ENCODE measurements at regions not wholly inside any gene's neighbourhood (a gene's known extent, or its start where the extent isn't known, plus 50 kb on each side); places are given as distances from the start of the nearest gene placed in this dataset.

DNA sequence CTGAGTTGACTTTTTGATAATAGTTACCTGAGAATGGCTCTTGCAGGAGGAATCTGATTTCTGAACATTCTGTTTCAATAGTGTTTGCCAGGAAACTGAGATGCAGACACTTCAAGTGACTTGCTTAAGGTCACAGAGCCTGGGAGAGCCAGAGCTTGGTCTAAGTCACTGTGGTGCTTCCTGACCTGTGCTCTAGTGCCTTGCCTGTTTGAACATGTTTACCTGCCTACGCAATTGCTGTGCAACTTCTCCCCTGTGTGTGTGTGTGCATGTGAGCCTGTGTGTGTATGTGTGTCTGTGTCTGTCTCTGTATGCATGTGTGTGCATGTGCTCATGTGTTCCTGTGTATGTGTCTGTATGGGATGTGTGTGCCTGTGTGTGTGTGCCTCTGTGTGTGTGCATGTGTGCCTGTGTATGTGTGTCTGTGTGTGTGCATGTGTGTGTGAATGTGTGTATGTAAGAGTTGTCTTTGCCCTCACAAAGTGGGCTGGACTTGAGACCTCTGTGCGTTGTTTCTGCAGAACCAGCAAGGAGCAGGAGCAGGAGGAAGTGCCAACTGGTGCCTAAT lies 185.8 kb downstream of the GADD45G start:
- no peak overlapping the region for H3K4me3 ChIP-seq (ENCODE audit: low read length)
- H3K4me1 ChIP-seq (ENCODE audit: control insufficient read depth, insufficient read depth, low read length) = no peaks in the 10 kb centered on the region
- H3K36me3 ChIP-seq (ENCODE audit: control insufficient read depth, insufficient read depth, low read length) = no peaks in the 10 kb centered on the region
- no peak overlapping the region for H3K9ac ChIP-seq (ENCODE audit: low read length)
- H3K27ac ChIP-seq (ENCODE audit: low read depth, low read length) = no peak overlapping the region
- H3K27me3 ChIP-seq (ENCODE audit: control insufficient read depth, insufficient read depth, low read length) = no peaks in the 10 kb centered on the region

GRCh38 chr9:89791754-89792153 lies 186.9 kb downstream of the GADD45G start:
- Histone ChIP-seq H3K27me3 (ENCODE audit: control insufficient read depth, insufficient read depth, low read length) (no peaks in the 10 kb centered on the region), H3K36me3 (ENCODE audit: control insufficient read depth, insufficient read depth, low read length) (no peaks in the 10 kb centered on the region), H3K27ac (ENCODE audit: low read depth, low read length) (no peak overlapping the region), H3K4me1 (ENCODE audit: control insufficient read depth, insufficient read depth, low read length) (no peaks in the 10 kb centered on the region), H3K9ac (ENCODE audit: low read length) (no peak overlapping the region), H3K4me3 (ENCODE audit: low read length) (no peak overlapping the region)

DNA sequence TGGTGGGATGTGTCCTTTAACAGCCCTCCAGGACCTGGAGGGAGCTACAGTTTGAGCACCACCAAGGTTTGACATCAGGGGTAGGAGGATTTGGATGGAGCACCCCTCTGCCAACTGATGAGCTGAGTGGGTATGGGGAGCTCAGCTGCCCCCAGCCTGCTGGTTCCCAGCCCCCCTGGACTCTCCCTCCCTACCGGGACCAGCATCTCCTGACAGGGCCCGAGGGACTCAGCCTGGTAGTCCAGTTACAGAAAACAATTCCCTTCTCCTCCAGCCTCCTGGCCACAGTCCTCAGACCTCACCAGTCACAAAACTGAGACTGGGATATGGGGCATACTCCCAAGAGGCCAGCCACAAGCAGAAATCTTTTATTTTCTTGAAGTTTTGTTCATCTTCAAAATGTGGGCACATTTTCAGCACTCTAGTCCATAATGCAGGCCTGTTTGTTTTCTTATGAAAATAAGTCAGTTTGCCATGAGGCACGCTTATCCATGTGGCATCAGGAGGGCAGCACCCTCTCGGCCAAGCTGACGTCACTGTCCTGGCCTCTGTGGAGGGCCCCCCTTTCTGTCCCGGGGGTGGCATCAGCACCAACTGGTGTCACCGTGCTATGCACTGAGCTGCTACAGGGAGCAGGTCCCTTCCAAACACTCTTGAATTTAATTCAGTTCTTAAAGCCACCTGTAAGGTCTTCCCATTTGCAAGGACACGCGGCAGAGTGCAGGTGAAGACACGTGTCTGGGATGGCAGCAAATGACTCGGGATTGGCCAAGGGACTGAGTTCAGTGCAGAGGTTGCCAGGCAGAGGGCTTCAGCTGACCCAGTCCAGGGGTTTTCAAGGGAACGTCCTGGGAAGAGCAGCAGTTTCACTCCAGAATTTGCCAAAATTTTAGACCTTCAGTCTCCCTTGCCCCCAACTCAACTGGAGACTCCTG lies 187.6 kb downstream of the GADD45G start:
- Histone ChIP-seq H3K4me1 (ENCODE audit: control insufficient read depth, insufficient read depth, low read length) (no peaks in the 10 kb centered on the region), H3K4me3 (ENCODE audit: low read length) (no peak overlapping the region), H3K27ac (ENCODE audit: low read depth, low read length) (no peak overlapping the region), H3K27me3 (ENCODE audit: control insufficient read depth, insufficient read depth, low read length) (no peaks in the 10 kb centered on the region), H3K36me3 (ENCODE audit: control insufficient read depth, insufficient read depth, low read length) (no peaks in the 10 kb centered on the region), H3K9ac (ENCODE audit: low read length) (no peak overlapping the region)

DNA sequence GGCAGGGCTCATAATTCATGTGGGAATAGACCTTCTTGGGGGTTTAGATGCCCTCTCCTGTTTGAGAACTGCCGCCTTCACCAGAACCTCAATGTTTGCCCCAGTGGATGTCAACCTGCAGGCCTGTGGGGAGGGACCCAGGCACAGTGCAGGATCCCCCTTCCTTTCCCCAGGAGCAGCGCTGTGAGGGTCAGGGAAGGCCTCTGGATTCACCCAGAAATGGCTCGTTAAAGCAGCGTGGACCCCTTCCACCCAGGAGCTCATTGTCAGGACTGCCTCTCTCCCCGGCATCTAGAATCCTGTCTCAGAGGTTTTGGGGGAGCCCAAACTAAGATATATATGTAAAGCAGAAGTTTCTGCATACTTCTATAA lies 188.3 kb downstream of the GADD45G start:
- Histone ChIP-seq H3K4me3 (ENCODE audit: low read length) (no peak overlapping the region), H3K36me3 (ENCODE audit: control insufficient read depth, insufficient read depth, low read length) (no peaks in the 10 kb centered on the region), H3K27me3 (ENCODE audit: control insufficient read depth, insufficient read depth, low read length) (no peaks in the 10 kb centered on the region), H3K4me1 (ENCODE audit: control insufficient read depth, insufficient read depth, low read length) (no peaks in the 10 kb centered on the region), H3K9ac (ENCODE audit: low read length) (no peak overlapping the region), H3K27ac (ENCODE audit: low read depth, low read length) (no peak overlapping the region)

- Histone ChIP-seq H3K9ac (ENCODE audit: low read length) (no peak overlapping the region), H3K27me3 (ENCODE audit: control insufficient read depth, insufficient read depth, low read length) (no peaks in the 10 kb centered on the region), H3K4me1 (ENCODE audit: control insufficient read depth, insufficient read depth, low read length) (no peaks in the 10 kb centered on the region), H3K4me3 (ENCODE audit: low read length) (no peak overlapping the region), H3K36me3 (ENCODE audit: control insufficient read depth, insufficient read depth, low read length) (no peaks in the 10 kb centered on the region), H3K27ac (ENCODE audit: low read depth, low read length) (no peak overlapping the region)
Measured at GRCh38 chr9:89793551-89793950, 188.7 kb downstream of the GADD45G start.

- Histone ChIP-seq H3K4me1 (ENCODE audit: control insufficient read depth, insufficient read depth, low read length) (no peaks in the 10 kb centered on the region), H3K9ac (ENCODE audit: low read length) (no peak overlapping the region), H3K4me3 (ENCODE audit: low read length) (no peak overlapping the region), H3K36me3 (ENCODE audit: control insufficient read depth, insufficient read depth, low read length) (no peaks in the 10 kb centered on the region), H3K27ac (ENCODE audit: low read depth, low read length) (no peak overlapping the region), H3K27me3 (ENCODE audit: control insufficient read depth, insufficient read depth, low read length) (no peaks in the 10 kb centered on the region)
Measured at GRCh38 chr9:89794918-89795317, 190.1 kb downstream of the GADD45G start.

- Histone ChIP-seq H3K4me3 (ENCODE audit: low read length) (no peak overlapping the region), H3K27me3 (ENCODE audit: control insufficient read depth, insufficient read depth, low read length) (no peaks in the 10 kb centered on the region), H3K4me1 (ENCODE audit: control insufficient read depth, insufficient read depth, low read length) (no peaks in the 10 kb centered on the region), H3K27ac (ENCODE audit: low read depth, low read length) (no peak overlapping the region), H3K9ac (ENCODE audit: low read length) (no peak overlapping the region), H3K36me3 (ENCODE audit: control insufficient read depth, insufficient read depth, low read length) (no peaks in the 10 kb centered on the region)
Measured at GRCh38 chr9:89795538-89796195, 190.9 kb downstream of the GADD45G start.

GRCh38 chr9:89796606-89797005 lies 191.8 kb downstream of the GADD45G start:
- no peaks in the 10 kb centered on the region for H3K27me3 ChIP-seq (ENCODE audit: control insufficient read depth, insufficient read depth, low read length)
- H3K4me3 ChIP-seq (ENCODE audit: low read length) = no peak overlapping the region
- H3K27ac ChIP-seq (ENCODE audit: low read depth, low read length) = no peak overlapping the region
- H3K4me1 ChIP-seq (ENCODE audit: control insufficient read depth, insufficient read depth, low read length) = no peaks in the 10 kb centered on the region
- no peaks in the 10 kb centered on the region for H3K36me3 ChIP-seq (ENCODE audit: control insufficient read depth, insufficient read depth, low read length)
- H3K9ac ChIP-seq (ENCODE audit: low read length) = no peak overlapping the region

- Histone ChIP-seq H3K4me3 (ENCODE audit: low read length) (no peak overlapping the region), H3K27ac (ENCODE audit: low read depth, low read length) (no peak overlapping the region), H3K36me3 (ENCODE audit: control insufficient read depth, insufficient read depth, low read length) (no peaks in the 10 kb centered on the region), H3K27me3 (ENCODE audit: control insufficient read depth, insufficient read depth, low read length) (no peaks in the 10 kb centered on the region), H3K9ac (ENCODE audit: low read length) (no peak overlapping the region), H3K4me1 (ENCODE audit: control insufficient read depth, insufficient read depth, low read length) (no peaks in the 10 kb centered on the region)
Measured at GRCh38 chr9:89797255-89797654, 192.4 kb downstream of the GADD45G start.

DNA sequence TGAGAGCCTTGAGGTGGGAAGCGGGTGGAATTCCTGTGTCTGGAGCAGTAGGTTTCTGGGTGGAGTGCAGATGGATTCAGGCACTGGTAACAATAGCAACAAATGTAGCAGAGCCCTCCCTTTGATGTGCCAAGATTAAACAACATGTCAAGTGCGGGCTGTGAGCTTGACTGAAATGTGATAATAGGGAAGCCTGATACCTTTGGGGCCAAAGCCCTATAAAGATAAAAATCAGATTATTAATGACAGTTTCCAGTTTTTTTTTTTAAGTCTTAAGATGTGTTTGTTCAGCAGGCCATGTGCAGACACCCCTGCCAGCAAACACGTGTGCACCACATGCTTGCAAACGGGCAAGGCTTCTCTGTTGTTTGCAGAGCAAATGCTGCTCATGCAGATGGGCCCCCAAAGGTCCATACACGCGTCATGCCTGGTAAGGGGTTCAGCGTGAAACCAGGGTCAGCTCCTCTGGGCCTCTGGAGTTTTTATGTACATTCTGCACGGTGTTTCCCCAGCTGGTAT lies 193.2 kb downstream of the GADD45G start:
- Histone ChIP-seq H3K4me1 (ENCODE audit: control insufficient read depth, insufficient read depth, low read length) (no peaks in the 10 kb centered on the region), H3K27me3 (ENCODE audit: control insufficient read depth, insufficient read depth, low read length) (no peaks in the 10 kb centered on the region), H3K9ac (ENCODE audit: low read length) (no peak overlapping the region), H3K36me3 (ENCODE audit: control insufficient read depth, insufficient read depth, low read length) (no peaks in the 10 kb centered on the region), H3K27ac (ENCODE audit: low read depth, low read length) (no peak overlapping the region), H3K4me3 (ENCODE audit: low read length) (no peak overlapping the region)

DNA sequence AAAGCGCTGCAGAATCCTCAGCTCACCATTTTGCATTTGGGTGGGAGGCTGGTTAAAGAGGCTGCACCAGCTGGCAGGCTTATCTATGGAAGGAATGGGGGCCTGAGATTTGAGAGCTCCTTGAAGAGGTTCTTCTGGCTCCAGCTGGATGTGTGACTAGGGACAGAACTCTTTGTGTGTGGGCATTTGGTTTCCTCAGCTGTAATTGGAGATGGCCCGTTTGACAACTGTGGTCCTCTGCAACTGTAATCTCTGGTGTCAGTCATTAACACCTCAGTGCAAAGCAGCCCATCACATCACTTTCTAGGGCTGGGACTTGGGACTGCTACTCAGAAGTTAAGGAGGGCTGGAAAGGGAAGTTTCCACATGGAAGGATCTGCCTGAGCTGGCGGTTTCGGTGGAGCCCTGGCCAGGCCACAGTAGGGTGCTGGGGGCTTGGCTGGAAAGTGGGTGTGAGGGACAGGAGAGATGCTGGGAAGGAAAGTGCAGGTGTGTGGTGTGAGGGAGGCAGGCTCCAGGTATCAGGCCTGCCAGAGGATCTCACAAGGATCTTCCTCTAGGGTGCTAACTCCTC lies 193.8 kb downstream of the GADD45G start:
- H3K36me3 ChIP-seq (ENCODE audit: control insufficient read depth, insufficient read depth, low read length) = no peaks in the 10 kb centered on the region
- no peak overlapping the region for H3K27ac ChIP-seq (ENCODE audit: low read depth, low read length)
- H3K27me3 ChIP-seq (ENCODE audit: control insufficient read depth, insufficient read depth, low read length) = peaks cover 2% of the 10 kb centered on the region
- H3K9ac ChIP-seq (ENCODE audit: low read length) = no peak overlapping the region
- no peaks in the 10 kb centered on the region for H3K4me1 ChIP-seq (ENCODE audit: control insufficient read depth, insufficient read depth, low read length)
- H3K4me3 ChIP-seq (ENCODE audit: low read length) = no peak overlapping the region

GRCh38 chr9:89799221-89799620 lies 194.4 kb downstream of the GADD45G start:
- no peaks in the 10 kb centered on the region for H3K36me3 ChIP-seq (ENCODE audit: control insufficient read depth, insufficient read depth, low read length)
- H3K27me3 ChIP-seq (ENCODE audit: control insufficient read depth, insufficient read depth, low read length) = peaks cover 2% of the 10 kb centered on the region
- H3K27ac ChIP-seq (ENCODE audit: low read depth, low read length) = no peak overlapping the region
- H3K4me3 ChIP-seq (ENCODE audit: low read length) = no peak overlapping the region
- H3K9ac ChIP-seq (ENCODE audit: low read length) = no peak overlapping the region
- H3K4me1 ChIP-seq (ENCODE audit: control insufficient read depth, insufficient read depth, low read length) = no peaks in the 10 kb centered on the region
